ENCODE measurements at regions not wholly inside any gene's neighbourhood (a gene's known extent, or its start where the extent isn't known, plus 50 kb on each side); places are given as distances from the start of the nearest gene placed in this dataset.

- no peak overlapping the region for H3K27ac Mint-ChIP-seq
- H3K9me3 Mint-ChIP-seq (ENCODE audit: low read depth), result no peaks in the 10 kb centered on the region
- no peaks in the 10 kb centered on the region for H3K4me1 Mint-ChIP-seq (ENCODE audit: low read depth)
- H3K36me3 Mint-ChIP-seq, result no peaks in the 10 kb centered on the region
- no peak overlapping the region for H3K4me3 Mint-ChIP-seq
- H3K27me3 Mint-ChIP-seq, result peaks cover 10% of the 10 kb centered on the region
Measured at GRCh38 chr15:61720197-61720704, 340.0 kb downstream of the VPS13C start.

- no peaks in the 10 kb centered on the region for H3K36me3 Mint-ChIP-seq
- H3K4me1 Mint-ChIP-seq (ENCODE audit: low read depth), result no peaks in the 10 kb centered on the region
- no peak overlapping the region for H3K4me3 Mint-ChIP-seq
- no peak overlapping the region for H3K27ac Mint-ChIP-seq
- peaks cover 5% of the 10 kb centered on the region for H3K9me3 Mint-ChIP-seq (ENCODE audit: low read depth)
- peaks cover 13% of the 10 kb centered on the region for H3K27me3 Mint-ChIP-seq
Measured at GRCh38 chr15:61715082-61715481, 345.2 kb downstream of the VPS13C start.

GRCh38 chr15:61712129-61712759, 348.0 kb downstream of the VPS13C start:
- Mint-ChIP-seq H3K36me3 (no peaks in the 10 kb centered on the region), H3K4me3 (no peak overlapping the region), H3K27me3 (peaks cover 11% of the 10 kb centered on the region)

GRCh38 chr15:61702224-61703020, 357.8 kb downstream of the VPS13C start:
- Mint-ChIP-seq H3K27ac (no peak overlapping the region), H3K4me3 (no peak overlapping the region), H3K36me3 (no peaks in the 10 kb centered on the region), H3K27me3 (peaks cover 10% of the 10 kb centered on the region), H3K4me1 (ENCODE audit: low read depth) (no peaks in the 10 kb centered on the region), H3K9me3 (ENCODE audit: low read depth) (no peaks in the 10 kb centered on the region)

More at GRCh38 chr15:61712129-61712759, 348.0 kb downstream of the VPS13C start:
- Mint-ChIP-seq H3K4me1 (ENCODE audit: low read depth) (no peaks in the 10 kb centered on the region), H3K27ac (no peak overlapping the region), H3K9me3 (ENCODE audit: low read depth) (peaks cover 5% of the 10 kb centered on the region)

- Mint-ChIP-seq H3K27me3 (peaks cover 11% of the 10 kb centered on the region), H3K4me3 (no peak overlapping the region), H3K27ac (no peak overlapping the region), H3K36me3 (no peaks in the 10 kb centered on the region), H3K4me1 (ENCODE audit: low read depth) (no peaks in the 10 kb centered on the region), H3K9me3 (ENCODE audit: low read depth) (no peaks in the 10 kb centered on the region)
Measured at GRCh38 chr15:61701455-61701854, 358.8 kb downstream of the VPS13C start.

- H3K27me3 Mint-ChIP-seq, result peaks cover 11% of the 10 kb centered on the region
- H3K4me1 Mint-ChIP-seq (ENCODE audit: low read depth), result no peaks in the 10 kb centered on the region
- H3K27ac Mint-ChIP-seq, result no peak overlapping the region
- no peaks in the 10 kb centered on the region for H3K9me3 Mint-ChIP-seq (ENCODE audit: low read depth)
- H3K36me3 Mint-ChIP-seq, result no peaks in the 10 kb centered on the region
- H3K4me3 Mint-ChIP-seq, result no peak overlapping the region
Measured at GRCh38 chr15:61700803-61701202, 359.4 kb downstream of the VPS13C start.

GRCh38 chr15:61697796-61698195, 362.5 kb downstream of the VPS13C start:
- H3K4me1 Mint-ChIP-seq (ENCODE audit: low read depth), result no peaks in the 10 kb centered on the region
- H3K27me3 Mint-ChIP-seq, result peaks cover 18% of the 10 kb centered on the region
- H3K27ac Mint-ChIP-seq, result no peak overlapping the region
- no peaks in the 10 kb centered on the region for H3K36me3 Mint-ChIP-seq
- H3K9me3 Mint-ChIP-seq (ENCODE audit: low read depth), result no peaks in the 10 kb centered on the region
- H3K4me3 Mint-ChIP-seq, result no peak overlapping the region

- Mint-ChIP-seq H3K27ac (no peak overlapping the region), H3K36me3 (no peaks in the 10 kb centered on the region), H3K4me1 (ENCODE audit: low read depth) (no peaks in the 10 kb centered on the region), H3K4me3 (no peak overlapping the region), H3K9me3 (ENCODE audit: low read depth) (no peaks in the 10 kb centered on the region), H3K27me3 (peaks cover 3% of the 10 kb centered on the region)
Measured at GRCh38 chr15:61689067-61689466, 371.2 kb downstream of the VPS13C start.

- no peak overlapping the region for H3K27ac Mint-ChIP-seq
- H3K9me3 Mint-ChIP-seq (ENCODE audit: low read depth), result no peaks in the 10 kb centered on the region
- no peaks in the 10 kb centered on the region for H3K36me3 Mint-ChIP-seq
- no peaks in the 10 kb centered on the region for H3K4me1 Mint-ChIP-seq (ENCODE audit: low read depth)
- H3K27me3 Mint-ChIP-seq, result no peaks in the 10 kb centered on the region
- no peak overlapping the region for H3K4me3 Mint-ChIP-seq
Measured at GRCh38 chr15:61687651-61688050, 372.6 kb downstream of the VPS13C start.

GRCh38 chr15:61687124-61687523, 373.1 kb downstream of the VPS13C start:
- Mint-ChIP-seq H3K9me3 (ENCODE audit: low read depth) (no peaks in the 10 kb centered on the region), H3K4me3 (no peak overlapping the region), H3K27ac (no peak overlapping the region), H3K27me3 (no peaks in the 10 kb centered on the region), H3K4me1 (ENCODE audit: low read depth) (no peaks in the 10 kb centered on the region), H3K36me3 (no peaks in the 10 kb centered on the region)

GRCh38 chr15:61685971-61686370, 374.3 kb downstream of the VPS13C start:
- Mint-ChIP-seq H3K9me3 (ENCODE audit: low read depth) (no peaks in the 10 kb centered on the region), H3K36me3 (no peaks in the 10 kb centered on the region), H3K4me3 (no peak overlapping the region), H3K27me3 (peaks cover 6% of the 10 kb centered on the region), H3K27ac (no peak overlapping the region), H3K4me1 (ENCODE audit: low read depth) (no peaks in the 10 kb centered on the region)

- H3K36me3 Mint-ChIP-seq, result no peaks in the 10 kb centered on the region
- no peak overlapping the region for H3K4me3 Mint-ChIP-seq
- peaks cover 7% of the 10 kb centered on the region for H3K27me3 Mint-ChIP-seq
- H3K4me1 Mint-ChIP-seq (ENCODE audit: low read depth), result no peaks in the 10 kb centered on the region
- H3K9me3 Mint-ChIP-seq (ENCODE audit: low read depth), result no peaks in the 10 kb centered on the region
- no peak overlapping the region for H3K27ac Mint-ChIP-seq
Measured at GRCh38 chr15:61685534-61685933, 374.7 kb downstream of the VPS13C start.

GRCh38 chr15:61684749-61685467, 375.3 kb downstream of the VPS13C start:
- Mint-ChIP-seq H3K36me3 (no peaks in the 10 kb centered on the region), H3K27me3 (peaks cover 7% of the 10 kb centered on the region)

GRCh38 chr15:61682891-61683735, 377.1 kb downstream of the VPS13C start:
- Mint-ChIP-seq H3K4me3 (no peak overlapping the region), H3K9me3 (ENCODE audit: low read depth) (peaks cover 3% of the 10 kb centered on the region), H3K27me3 (peaks cover 9% of the 10 kb centered on the region), H3K27ac (peak overlapping the region; percentile 30), H3K36me3 (no peaks in the 10 kb centered on the region), H3K4me1 (ENCODE audit: low read depth) (no peaks in the 10 kb centered on the region)

More at GRCh38 chr15:61684749-61685467, 375.3 kb downstream of the VPS13C start:
- no peaks in the 10 kb centered on the region for H3K4me1 Mint-ChIP-seq (ENCODE audit: low read depth)
- H3K9me3 Mint-ChIP-seq (ENCODE audit: low read depth), result no peaks in the 10 kb centered on the region
- H3K4me3 Mint-ChIP-seq, result no peak overlapping the region
- no peak overlapping the region for H3K27ac Mint-ChIP-seq

Measured in activated naive CD8-positive, alpha-beta T cell (primary cell).